ENCODE measurements at regions not wholly inside any gene's neighbourhood (a gene's known extent, or its start where the extent isn't known, plus 50 kb on each side); places are given as distances from the start of the nearest gene placed in this dataset.

GRCh38 chr1:68378296-68379084, 71.3 kb downstream of the RPE65 start:
- no peak overlapping the region for H3K4me3 ChIP-seq
- no peaks in the 10 kb centered on the region for H3K27me3 ChIP-seq (ENCODE audit: low read depth)
- no peaks in the 10 kb centered on the region for H3K36me3 ChIP-seq (replicated peaks)
- in situ Hi-C loops (cut with MboI; ENCODE audit: low sequenced_read_pairs): no loop called here
- H3K9me3 ChIP-seq: no peaks in the 10 kb centered on the region
- DNase-seq (ENCODE audit: low spot score in 2 of 2): no peak
- no peaks in the 10 kb centered on the region for H3K4me1 ChIP-seq

GRCh38 chr1:68377098-68377497, 72.7 kb downstream of the RPE65 start:
- Histone ChIP-seq H3K27me3 (ENCODE audit: low read depth) (no peaks in the 10 kb centered on the region), H3K36me3 (replicated peaks) (no peaks in the 10 kb centered on the region), H3K4me1 (no peaks in the 10 kb centered on the region), H3K4me3 (no peak overlapping the region), H3K9me3 (no peaks in the 10 kb centered on the region)
- DNase-seq (ENCODE audit: low spot score in 2 of 2): no peak
- in situ Hi-C loops (cut with MboI; ENCODE audit: low sequenced_read_pairs): no loop called here

- no peaks in the 10 kb centered on the region for H3K27me3 ChIP-seq (ENCODE audit: low read depth)
- in situ Hi-C loops (cut with MboI; ENCODE audit: low sequenced_read_pairs): no loop called here
- H3K36me3 ChIP-seq (replicated peaks): no peaks in the 10 kb centered on the region
- no peaks in the 10 kb centered on the region for H3K4me1 ChIP-seq
- no peak for DNase-seq (ENCODE audit: low spot score in 2 of 2)
- no peak overlapping the region for H3K4me3 ChIP-seq
- H3K9me3 ChIP-seq: no peaks in the 10 kb centered on the region
Observed at GRCh38 chr1:68376441-68376840, 73.3 kb downstream of the RPE65 start.

GRCh38 chr1:68375919-68376318, 73.8 kb downstream of the RPE65 start:
- Histone ChIP-seq H3K27me3 (ENCODE audit: low read depth) (no peaks in the 10 kb centered on the region), H3K4me1 (no peaks in the 10 kb centered on the region), H3K9me3 (no peaks in the 10 kb centered on the region), H3K4me3 (no peak overlapping the region), H3K36me3 (replicated peaks) (no peaks in the 10 kb centered on the region)
- DNase-seq (ENCODE audit: low spot score in 2 of 2): no peak
- in situ Hi-C loops (cut with MboI; ENCODE audit: low sequenced_read_pairs): no loop called here

GRCh38 chr1:68373173-68373572, 76.6 kb downstream of the RPE65 start:
- in situ Hi-C loops (cut with MboI; ENCODE audit: low sequenced_read_pairs): no loop called here
- no peak overlapping the region for H3K4me3 ChIP-seq
- no peaks in the 10 kb centered on the region for H3K36me3 ChIP-seq (replicated peaks)
- no peak for DNase-seq (ENCODE audit: low spot score in 2 of 2)
- no peaks in the 10 kb centered on the region for H3K4me1 ChIP-seq
- H3K9me3 ChIP-seq: no peaks in the 10 kb centered on the region
- H3K27me3 ChIP-seq (ENCODE audit: low read depth): no peaks in the 10 kb centered on the region

- no peak for DNase-seq (ENCODE audit: low spot score in 2 of 2)
- in situ Hi-C loops (cut with MboI; ENCODE audit: low sequenced_read_pairs): no loop called here
Observed at GRCh38 chr1:68372487-68372886, 77.3 kb downstream of the RPE65 start.

GRCh38 chr1:68370101-68370915, 79.4 kb downstream of the RPE65 start:
- no peak for DNase-seq (ENCODE audit: low spot score in 2 of 2)
- Histone ChIP-seq H3K9me3 (no peaks in the 10 kb centered on the region), H3K36me3 (replicated peaks) (no peaks in the 10 kb centered on the region), H3K4me1 (peaks cover 10% of the 10 kb centered on the region), H3K27me3 (ENCODE audit: low read depth) (no peaks in the 10 kb centered on the region), H3K4me3 (no peak overlapping the region)
- in situ Hi-C loops (cut with MboI; ENCODE audit: low sequenced_read_pairs): no loop called here

More at GRCh38 chr1:68372487-68372886, 77.3 kb downstream of the RPE65 start:
- Histone ChIP-seq H3K27me3 (ENCODE audit: low read depth) (no peaks in the 10 kb centered on the region), H3K4me1 (no peaks in the 10 kb centered on the region), H3K9me3 (no peaks in the 10 kb centered on the region), H3K4me3 (no peak overlapping the region), H3K36me3 (replicated peaks) (no peaks in the 10 kb centered on the region)

- no peaks in the 10 kb centered on the region for H3K36me3 ChIP-seq (replicated peaks)
- H3K4me1 ChIP-seq: peaks cover 14% of the 10 kb centered on the region
- in situ Hi-C loops (cut with MboI; ENCODE audit: low sequenced_read_pairs): no loop called here
- no peaks in the 10 kb centered on the region for H3K27me3 ChIP-seq (ENCODE audit: low read depth)
- no peaks in the 10 kb centered on the region for H3K9me3 ChIP-seq
- DNase-seq (ENCODE audit: low spot score in 2 of 2): peak in 1 of 2 experiments; percentile 13
- H3K4me3 ChIP-seq: no peak overlapping the region
Observed at GRCh38 chr1:68366572-68366971, 83.2 kb downstream of the RPE65 start.

GRCh38 chr1:68365709-68366382, 83.9 kb downstream of the RPE65 start:
- in situ Hi-C loops (cut with MboI; ENCODE audit: low sequenced_read_pairs): no loop called here
- peaks cover 14% of the 10 kb centered on the region for H3K4me1 ChIP-seq
- no peaks in the 10 kb centered on the region for H3K9me3 ChIP-seq
- H3K36me3 ChIP-seq (replicated peaks): no peaks in the 10 kb centered on the region
- H3K4me3 ChIP-seq: no peak overlapping the region
- peak; percentile 17 to 74 for DNase-seq (ENCODE audit: low spot score in 2 of 2)
- no peaks in the 10 kb centered on the region for H3K27me3 ChIP-seq (ENCODE audit: low read depth)

- no peak overlapping the region for H3K4me3 ChIP-seq
- DNase-seq (ENCODE audit: low spot score in 2 of 2): no peak
- H3K27me3 ChIP-seq (ENCODE audit: low read depth): no peaks in the 10 kb centered on the region
- in situ Hi-C loops (cut with MboI; ENCODE audit: low sequenced_read_pairs): no loop called here
- no peaks in the 10 kb centered on the region for H3K9me3 ChIP-seq
- no peaks in the 10 kb centered on the region for H3K36me3 ChIP-seq (replicated peaks)
- peaks cover 14% of the 10 kb centered on the region for H3K4me1 ChIP-seq
Observed at GRCh38 chr1:68363339-68363738, 86.4 kb downstream of the RPE65 start.

GRCh38 chr1:68361346-68361910, 88.3 kb downstream of the RPE65 start:
- peaks cover 14% of the 10 kb centered on the region for H3K4me1 ChIP-seq
- in situ Hi-C loops (cut with MboI; ENCODE audit: low sequenced_read_pairs): no loop called here
- H3K4me3 ChIP-seq: no peak overlapping the region
- no peak for DNase-seq (ENCODE audit: low spot score in 2 of 2)
- no peaks in the 10 kb centered on the region for H3K9me3 ChIP-seq
- H3K36me3 ChIP-seq (replicated peaks): no peaks in the 10 kb centered on the region
- H3K27me3 ChIP-seq (ENCODE audit: low read depth): no peaks in the 10 kb centered on the region

- peaks cover 15% of the 10 kb centered on the region for H3K4me1 ChIP-seq
- no peaks in the 10 kb centered on the region for H3K9me3 ChIP-seq
- H3K27me3 ChIP-seq (ENCODE audit: low read depth): no peaks in the 10 kb centered on the region
- H3K4me3 ChIP-seq: no peak overlapping the region
- H3K36me3 ChIP-seq (replicated peaks): no peaks in the 10 kb centered on the region
- no peak for DNase-seq (ENCODE audit: low spot score in 2 of 2)
- in situ Hi-C loops (cut with MboI; ENCODE audit: low sequenced_read_pairs): loop anchor here (10.0 kb wide), 1 partner anchor 504 kb away; no protein-coding TSS in a partner anchor
Observed at GRCh38 chr1:68359045-68359444, 90.7 kb downstream of the RPE65 start.

- in situ Hi-C loops (cut with MboI; ENCODE audit: low sequenced_read_pairs): loop anchor here (10.0 kb wide), 1 partner anchor 504 kb away; no protein-coding TSS in a partner anchor
- peaks cover 15% of the 10 kb centered on the region for H3K4me1 ChIP-seq
- no peak overlapping the region for H3K4me3 ChIP-seq
- H3K36me3 ChIP-seq (replicated peaks): no peaks in the 10 kb centered on the region
- DNase-seq (ENCODE audit: low spot score in 2 of 2): no peak
- H3K9me3 ChIP-seq: no peaks in the 10 kb centered on the region
- H3K27me3 ChIP-seq (ENCODE audit: low read depth): no peaks in the 10 kb centered on the region
Observed at GRCh38 chr1:68358439-68358838, 91.3 kb downstream of the RPE65 start.
